RPMI8226 (cell line): ENCODE measurements at regions not wholly inside any gene's neighbourhood (a gene's known extent, or its start where the extent isn't known, plus 50 kb on each side); places are given as distances from the start of the nearest gene placed in this dataset.
"Not testable (repeated sequence)": the region's sequence is repeated elsewhere in the genome, so short reads cannot be mapped to it uniquely, and the experiment has no call there.

Experiments
- DNase-seq: peaks from one replicate; pipeline ENCODE4 v3.0.0-alpha.2; 2015

DNA sequence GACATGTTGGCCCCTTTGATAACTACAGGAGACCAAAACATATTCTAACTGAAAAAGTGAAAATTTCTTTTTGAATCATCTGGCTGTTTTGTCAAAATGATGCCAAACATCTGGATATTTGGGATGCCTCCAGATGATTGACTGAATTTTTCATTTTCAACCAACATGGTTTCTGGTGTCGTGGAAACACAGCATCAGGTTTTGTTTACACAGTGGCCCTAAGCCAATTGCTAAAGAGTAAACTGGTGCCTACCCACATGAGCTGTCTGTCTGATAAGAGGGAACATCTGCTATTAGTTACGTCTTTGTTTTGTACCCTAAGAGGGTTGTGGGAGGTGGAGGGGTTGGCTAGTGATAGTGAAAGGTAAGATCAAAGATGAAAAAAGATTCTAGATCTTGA lies 204.8 kb downstream of the KCNK2 start:
- DNase-seq: no peak

DNA sequence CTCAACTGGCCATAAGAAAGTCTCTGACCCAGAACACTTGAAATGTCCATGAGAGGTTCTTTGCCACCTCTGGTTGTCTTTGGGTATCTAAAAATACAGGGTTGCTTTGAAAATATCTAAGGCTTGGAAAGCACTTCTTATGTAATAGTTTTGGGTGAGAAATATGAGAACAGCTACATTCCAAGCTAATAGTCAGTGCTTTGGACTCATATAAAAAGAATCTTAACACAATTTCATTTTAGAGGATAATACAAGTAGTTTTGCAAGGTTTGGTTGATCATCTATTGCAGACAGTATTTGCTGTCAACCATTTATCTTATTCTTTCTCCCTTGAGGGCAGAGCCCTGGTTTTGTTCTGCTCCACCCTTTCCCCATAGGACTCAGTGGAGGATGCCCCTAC lies 207.5 kb downstream of the KCNK2 start:
- no peak for DNase-seq

GRCh38 chr1:215292932-215293331 lies 210.4 kb downstream of the KCNK2 start:
- DNase-seq: no peak

GRCh38 chr1:215306426-215306825 lies 223.9 kb downstream of the KCNK2 start:
- no peak for DNase-seq

- DNase-seq: no peak
These were observed 239.3 kb downstream of the KCNK2 start for GRCh38 chr1:215321802-215322201.

- DNase-seq: not testable (repeated sequence)
These were observed 241.5 kb downstream of the KCNK2 start for GRCh38 chr1:215323992-215324391.

- DNase-seq: no peak
These were observed 236.7 kb upstream of the KCTD3 start for GRCh38 chr1:215330426-215330825.

GRCh38 chr1:215344539-215344938 lies 222.6 kb upstream of the KCTD3 start:
- no peak for DNase-seq

GRCh38 chr1:215345208-215345607 lies 221.9 kb upstream of the KCTD3 start:
- no peak for DNase-seq

GRCh38 chr1:215345766-215346165 lies 221.3 kb upstream of the KCTD3 start:
- DNase-seq: no peak

DNA sequence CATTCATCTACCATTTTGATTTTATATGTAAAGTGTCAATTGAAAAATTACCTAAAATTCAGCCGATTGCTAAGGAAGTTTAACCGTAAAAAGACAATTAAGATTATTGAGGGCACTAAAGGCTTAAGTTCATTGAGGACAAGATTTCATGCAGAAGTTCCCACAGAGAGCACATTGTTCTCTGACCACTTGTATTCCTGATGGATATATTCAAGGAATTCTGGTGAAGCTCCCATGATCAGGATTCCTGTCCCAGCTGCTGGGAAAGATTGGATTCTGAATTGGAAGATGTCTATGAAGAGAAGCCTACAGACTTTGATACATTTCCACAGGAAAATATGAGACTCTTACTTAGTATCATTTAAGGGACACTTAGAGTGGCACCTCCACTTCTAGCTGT lies 209.2 kb upstream of the KCTD3 start:
- no peak for DNase-seq

DNA sequence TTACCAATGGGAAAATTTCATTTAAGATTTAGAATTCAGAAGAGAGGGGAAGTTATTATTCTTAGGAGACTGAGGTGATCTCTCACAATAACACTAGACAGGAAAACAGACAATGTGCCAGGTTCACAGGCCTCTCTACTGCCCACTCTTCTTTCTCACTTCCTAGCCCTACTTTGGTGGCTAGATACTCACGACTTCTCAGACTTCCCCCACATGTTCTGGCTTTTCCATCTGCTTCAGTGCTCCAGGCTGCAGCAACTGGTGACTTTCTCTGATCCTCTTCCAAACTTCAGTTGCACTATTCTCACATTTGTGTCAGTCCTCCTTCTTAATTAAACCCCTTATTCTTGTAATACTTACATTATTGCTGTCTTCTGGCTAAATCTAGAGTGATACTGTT lies 208.7 kb upstream of the KCTD3 start:
- no peak for DNase-seq

GRCh38 chr1:215360031-215360430 lies 207.1 kb upstream of the KCTD3 start:
- no peak for DNase-seq

DNA sequence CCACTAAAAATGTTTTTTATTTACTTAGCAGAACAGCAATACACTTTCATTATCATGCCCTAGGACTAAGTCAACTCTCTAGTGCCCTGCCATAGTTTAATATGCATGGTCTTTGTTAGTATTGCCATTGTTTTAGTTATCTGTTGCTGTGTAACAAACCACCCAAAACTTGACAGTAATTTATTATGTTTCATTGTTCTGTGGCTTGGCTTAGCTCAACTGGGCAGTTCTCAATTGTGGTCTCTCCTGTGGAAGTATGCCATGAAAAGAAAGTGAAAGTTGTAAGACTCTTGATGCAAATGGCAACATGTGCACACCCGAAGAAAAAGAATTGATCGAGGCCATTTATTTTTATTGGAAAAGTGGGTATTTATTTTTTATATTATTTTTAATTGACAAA lies 206.3 kb upstream of the KCTD3 start:
- DNase-seq: no peak

GRCh38 chr1:215375381-215375780 lies 191.7 kb upstream of the KCTD3 start:
- DNase-seq: no peak

- DNase-seq: no peak
These were observed 190.4 kb upstream of the KCTD3 start for GRCh38 chr1:215376544-215377264.

GRCh38 chr1:215377746-215378145 lies 189.4 kb upstream of the KCTD3 start:
- DNase-seq: no peak

- no peak for DNase-seq
These were observed 186.5 kb upstream of the KCTD3 start for GRCh38 chr1:215380566-215380965.

DNA sequence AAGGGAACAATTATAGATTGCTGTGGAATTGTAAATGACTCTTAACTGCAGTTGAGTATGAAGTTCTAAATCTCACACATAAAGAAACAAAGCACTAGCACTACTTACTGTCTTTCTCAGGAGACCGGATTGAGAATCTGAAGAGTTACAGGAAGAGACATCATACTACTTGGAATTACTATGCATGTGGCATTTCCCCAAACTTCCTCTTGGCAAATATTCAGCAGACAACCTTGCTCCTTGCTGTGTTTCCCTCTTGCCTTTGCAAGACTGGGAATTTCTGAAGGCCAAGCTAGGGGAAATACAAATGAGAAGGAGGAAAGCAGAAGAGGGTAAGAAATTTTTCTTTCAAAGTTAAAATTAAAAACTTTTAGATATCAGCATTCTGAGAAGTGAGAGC lies 173.6 kb upstream of the KCTD3 start:
- DNase-seq: no peak

DNA sequence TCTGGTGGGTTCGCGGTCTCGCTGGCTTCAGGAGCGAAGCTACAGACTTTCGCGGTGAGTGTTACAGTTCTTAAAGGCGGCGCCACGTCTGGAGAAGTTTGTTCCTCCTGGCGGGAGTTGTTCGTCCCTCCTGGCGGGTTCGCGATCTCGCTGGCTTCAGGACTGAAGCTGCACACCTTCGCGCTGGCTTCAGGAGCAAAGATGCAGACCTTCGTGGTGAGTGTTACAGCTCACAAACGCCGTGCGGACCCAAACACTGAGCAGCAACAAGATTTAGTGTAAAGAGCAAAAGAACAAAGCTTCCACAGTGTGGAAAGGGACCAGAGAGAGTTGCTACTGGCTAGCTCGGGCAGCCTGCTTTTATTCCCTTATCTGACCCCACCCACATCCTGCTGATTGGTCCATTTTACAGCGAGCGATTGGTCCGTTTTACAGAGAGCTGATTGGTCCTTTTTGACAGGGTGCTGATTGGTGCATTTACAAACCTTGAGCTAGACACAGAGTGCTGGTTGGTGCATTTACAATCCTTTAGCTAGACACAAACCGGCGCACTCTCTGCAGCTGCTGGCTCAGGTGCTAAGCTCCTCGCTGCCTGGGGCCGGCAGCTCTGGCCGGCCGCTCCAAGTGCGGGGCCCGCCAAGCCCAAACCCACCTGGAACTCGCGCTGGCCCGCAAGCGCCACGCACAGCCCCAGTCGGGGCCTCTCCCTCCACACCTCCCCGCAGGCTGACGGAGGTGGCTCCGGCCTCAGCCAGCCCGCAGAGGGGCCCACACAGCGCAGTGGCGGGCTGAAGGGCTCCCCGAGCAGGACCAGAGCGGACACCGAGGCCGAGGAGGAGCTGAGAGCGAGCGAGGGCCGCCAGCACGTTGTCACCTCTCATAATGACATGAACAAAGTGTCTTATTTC lies 172.8 kb upstream of the KCTD3 start:
- DNase-seq: no peak

GRCh38 chr1:215397106-215397505 lies 170.0 kb upstream of the KCTD3 start:
- DNase-seq: peak; percentile 15

DNA sequence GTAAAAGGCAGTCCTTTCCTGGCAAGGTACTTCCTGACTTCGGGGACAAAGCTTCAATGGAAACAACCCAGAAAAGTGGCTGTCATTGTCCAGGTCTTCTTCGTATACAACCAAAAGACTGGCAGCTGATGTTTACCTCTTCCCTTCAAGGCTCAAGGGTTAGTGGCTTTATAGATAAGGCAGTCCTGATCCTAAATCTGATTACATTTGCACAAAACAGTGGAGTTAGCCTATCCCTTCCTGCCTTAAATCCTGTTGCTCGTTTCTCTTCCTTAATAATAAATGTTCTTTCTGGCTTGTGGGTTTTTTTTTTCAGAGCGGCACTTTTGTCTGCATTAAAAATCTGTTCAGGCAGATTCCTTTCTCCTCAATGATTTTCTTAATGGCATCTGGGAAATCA lies 169.3 kb upstream of the KCTD3 start:
- no peak for DNase-seq

GRCh38 chr1:215399787-215400186 lies 167.3 kb upstream of the KCTD3 start:
- DNase-seq: no peak

DNA sequence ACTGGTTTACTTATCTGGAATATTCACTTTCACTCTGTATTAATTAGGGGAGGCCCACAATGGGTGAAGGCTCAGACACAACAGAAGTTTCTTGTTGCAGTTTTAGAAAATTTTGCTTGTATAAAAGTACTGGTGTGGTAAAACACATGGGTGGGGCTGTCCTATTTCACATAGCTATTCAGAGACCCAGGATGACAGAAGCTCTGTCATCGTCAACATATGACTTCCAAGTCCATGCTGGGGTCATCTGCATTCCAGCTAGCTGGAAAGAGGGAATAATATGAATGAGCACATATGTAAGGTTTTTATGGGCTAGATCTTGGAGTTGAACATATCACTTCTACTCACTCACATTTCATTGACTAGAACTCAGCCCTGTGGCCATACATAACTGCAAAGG lies 166.4 kb upstream of the KCTD3 start:
- DNase-seq: no peak
